ENCODE measurements at regions not wholly inside any gene's neighbourhood (a gene's known extent, or its start where the extent isn't known, plus 50 kb on each side); places are given as distances from the start of the nearest gene placed in this dataset.

- no peak for TF ChIP-seq CTCF (IDR thresholded peaks at IDR 0.05; ENCODE audit: insufficient read depth, low read length)
- no peak for TF ChIP-seq POLR2AphosphoS5 (IDR thresholded peaks at IDR 0.05; ENCODE audit: low read depth)
Observed at GRCh38 chr2:215722125-215722524, 286.3 kb upstream of the FN1 start.

Data from HL-60 (cell line).